ENCODE measurements at regions not wholly inside any gene's neighbourhood (a gene's known extent, or its start where the extent isn't known, plus 50 kb on each side); places are given as distances from the start of the nearest gene placed in this dataset.
"Not testable (repeated sequence)": the region's sequence is repeated elsewhere in the genome, so short reads cannot be mapped to it uniquely, and the experiment has no call there.

GRCh38 chr4:57342411-57342810 is 232.2 kb upstream of the IGFBP7 start:
- Histone ChIP-seq H3K4me1 (ENCODE audit: control insufficient read depth, insufficient read depth, low read length) (peaks cover 11% of the 10 kb centered on the region; the same call in 1 of the 2 replicates), H3K4me3 (ENCODE audit: low read depth, low read length) (no peak overlapping the region), H3K36me3 (ENCODE audit: control insufficient read depth, insufficient read depth, low read length) (no peaks in the 10 kb centered on the region), H3K9me3 (ENCODE audit: control insufficient read depth, insufficient read depth, low read depth, low read length) (no peaks in the 10 kb centered on the region), H3K27ac (ENCODE audit: low read depth, low read length) (no peak overlapping the region), H3K9ac (ENCODE audit: low read length) (no peak overlapping the region), H3K27me3 (ENCODE audit: control insufficient read depth, insufficient read depth, low read length) (no peaks in the 10 kb centered on the region)

- not testable (repeated sequence) for H3K27me3 ChIP-seq (ENCODE audit: control insufficient read depth, insufficient read depth, low read length); H3K9me3 ChIP-seq (ENCODE audit: control insufficient read depth, insufficient read depth, low read depth, low read length)
Observed at GRCh38 chr4:57338861-57339260, 228.7 kb upstream of the IGFBP7 start.

GRCh38 chr4:57333684-57334083 is 223.5 kb upstream of the IGFBP7 start:
- Histone ChIP-seq H3K9ac (ENCODE audit: low read length) (no peak overlapping the region), H3K9me3 (ENCODE audit: control insufficient read depth, insufficient read depth, low read depth, low read length) (no peaks in the 10 kb centered on the region), H3K4me3 (ENCODE audit: low read depth, low read length) (no peak overlapping the region)

More at GRCh38 chr4:57338861-57339260, 228.7 kb upstream of the IGFBP7 start:
- not testable (repeated sequence) for H3K4me3 ChIP-seq (ENCODE audit: low read depth, low read length); H3K36me3 ChIP-seq (ENCODE audit: control insufficient read depth, insufficient read depth, low read length); H3K27ac ChIP-seq (ENCODE audit: low read depth, low read length); H3K4me1 ChIP-seq (ENCODE audit: control insufficient read depth, insufficient read depth, low read length); H3K9ac ChIP-seq (ENCODE audit: low read length)

GRCh38 chr4:57331959-57332358 is 221.8 kb upstream of the IGFBP7 start:
- Histone ChIP-seq H3K27ac (ENCODE audit: low read depth, low read length) (no peak overlapping the region), H3K36me3 (ENCODE audit: control insufficient read depth, insufficient read depth, low read length) (no peaks in the 10 kb centered on the region), H3K4me3 (ENCODE audit: low read depth, low read length) (no peak overlapping the region), H3K4me1 (ENCODE audit: control insufficient read depth, insufficient read depth, low read length) (no peaks in the 10 kb centered on the region), H3K9me3 (ENCODE audit: control insufficient read depth, insufficient read depth, low read depth, low read length) (no peaks in the 10 kb centered on the region), H3K9ac (ENCODE audit: low read length) (no peak overlapping the region), H3K27me3 (ENCODE audit: control insufficient read depth, insufficient read depth, low read length) (no peaks in the 10 kb centered on the region)

More at GRCh38 chr4:57333684-57334083, 223.5 kb upstream of the IGFBP7 start:
- H3K4me1 ChIP-seq (ENCODE audit: control insufficient read depth, insufficient read depth, low read length) = no peaks in the 10 kb centered on the region
- no peak overlapping the region for H3K27ac ChIP-seq (ENCODE audit: low read depth, low read length)
- no peaks in the 10 kb centered on the region for H3K27me3 ChIP-seq (ENCODE audit: control insufficient read depth, insufficient read depth, low read length)
- no peaks in the 10 kb centered on the region for H3K36me3 ChIP-seq (ENCODE audit: control insufficient read depth, insufficient read depth, low read length)

GRCh38 chr4:57329279-57329678 is 219.1 kb upstream of the IGFBP7 start:
- H3K9ac ChIP-seq (ENCODE audit: low read length) = no peak overlapping the region
- H3K9me3 ChIP-seq (ENCODE audit: control insufficient read depth, insufficient read depth, low read depth, low read length) = no peaks in the 10 kb centered on the region
- no peaks in the 10 kb centered on the region for H3K36me3 ChIP-seq (ENCODE audit: control insufficient read depth, insufficient read depth, low read length)
- no peak overlapping the region for H3K27ac ChIP-seq (ENCODE audit: low read depth, low read length)
- no peaks in the 10 kb centered on the region for H3K27me3 ChIP-seq (ENCODE audit: control insufficient read depth, insufficient read depth, low read length)
- H3K4me3 ChIP-seq (ENCODE audit: low read depth, low read length) = no peak overlapping the region
- no peaks in the 10 kb centered on the region for H3K4me1 ChIP-seq (ENCODE audit: control insufficient read depth, insufficient read depth, low read length)

- Histone ChIP-seq H3K36me3 (ENCODE audit: control insufficient read depth, insufficient read depth, low read length) (no peaks in the 10 kb centered on the region), H3K9me3 (ENCODE audit: control insufficient read depth, insufficient read depth, low read depth, low read length) (no peaks in the 10 kb centered on the region), H3K4me3 (ENCODE audit: low read depth, low read length) (no peak overlapping the region), H3K27ac (ENCODE audit: low read depth, low read length) (no peak overlapping the region), H3K9ac (ENCODE audit: low read length) (no peak overlapping the region), H3K4me1 (ENCODE audit: control insufficient read depth, insufficient read depth, low read length) (no peaks in the 10 kb centered on the region), H3K27me3 (ENCODE audit: control insufficient read depth, insufficient read depth, low read length) (no peaks in the 10 kb centered on the region)
Observed at GRCh38 chr4:57324673-57325307, 214.6 kb upstream of the IGFBP7 start.

- H3K36me3 ChIP-seq (ENCODE audit: control insufficient read depth, insufficient read depth, low read length) = no peaks in the 10 kb centered on the region
- no peak overlapping the region for H3K27ac ChIP-seq (ENCODE audit: low read depth, low read length)
- no peak overlapping the region for H3K4me3 ChIP-seq (ENCODE audit: low read depth, low read length)
- no peaks in the 10 kb centered on the region for H3K27me3 ChIP-seq (ENCODE audit: control insufficient read depth, insufficient read depth, low read length)
- no peaks in the 10 kb centered on the region for H3K9me3 ChIP-seq (ENCODE audit: control insufficient read depth, insufficient read depth, low read depth, low read length)
- H3K9ac ChIP-seq (ENCODE audit: low read length) = no peak overlapping the region
- no peaks in the 10 kb centered on the region for H3K4me1 ChIP-seq (ENCODE audit: control insufficient read depth, insufficient read depth, low read length)
Observed at GRCh38 chr4:57320849-57321248, 210.7 kb upstream of the IGFBP7 start.

- Histone ChIP-seq H3K9me3 (ENCODE audit: control insufficient read depth, insufficient read depth, low read depth, low read length) (no peaks in the 10 kb centered on the region), H3K27me3 (ENCODE audit: control insufficient read depth, insufficient read depth, low read length) (no peaks in the 10 kb centered on the region), H3K27ac (ENCODE audit: low read depth, low read length) (no peak overlapping the region), H3K9ac (ENCODE audit: low read length) (no peak overlapping the region), H3K36me3 (ENCODE audit: control insufficient read depth, insufficient read depth, low read length) (no peaks in the 10 kb centered on the region), H3K4me3 (ENCODE audit: low read depth, low read length) (no peak overlapping the region), H3K4me1 (ENCODE audit: control insufficient read depth, insufficient read depth, low read length) (no peaks in the 10 kb centered on the region)
Observed at GRCh38 chr4:57320217-57320616, 210.0 kb upstream of the IGFBP7 start.

- H3K27me3 ChIP-seq (ENCODE audit: control insufficient read depth, insufficient read depth, low read length) = no peaks in the 10 kb centered on the region
Observed at GRCh38 chr4:57318703-57319102, 208.5 kb upstream of the IGFBP7 start.

GRCh38 chr4:57314636-57315035 is 204.5 kb upstream of the IGFBP7 start:
- Histone ChIP-seq H3K9ac (ENCODE audit: low read length) (no peak overlapping the region), H3K27ac (ENCODE audit: low read depth, low read length) (no peak overlapping the region), H3K27me3 (ENCODE audit: control insufficient read depth, insufficient read depth, low read length) (no peaks in the 10 kb centered on the region), H3K9me3 (ENCODE audit: control insufficient read depth, insufficient read depth, low read depth, low read length) (no peaks in the 10 kb centered on the region), H3K4me3 (ENCODE audit: low read depth, low read length) (no peak overlapping the region), H3K4me1 (ENCODE audit: control insufficient read depth, insufficient read depth, low read length) (peaks cover 7% of the 10 kb centered on the region), H3K36me3 (ENCODE audit: control insufficient read depth, insufficient read depth, low read length) (no peaks in the 10 kb centered on the region)

More at GRCh38 chr4:57318703-57319102, 208.5 kb upstream of the IGFBP7 start:
- Histone ChIP-seq H3K36me3 (ENCODE audit: control insufficient read depth, insufficient read depth, low read length) (no peaks in the 10 kb centered on the region), H3K4me1 (ENCODE audit: control insufficient read depth, insufficient read depth, low read length) (peaks cover 3% of the 10 kb centered on the region), H3K9ac (ENCODE audit: low read length) (no peak overlapping the region), H3K27ac (ENCODE audit: low read depth, low read length) (no peak overlapping the region), H3K9me3 (ENCODE audit: control insufficient read depth, insufficient read depth, low read depth, low read length) (no peaks in the 10 kb centered on the region), H3K4me3 (ENCODE audit: low read depth, low read length) (no peak overlapping the region)

GRCh38 chr4:57312296-57312695 is 202.1 kb upstream of the IGFBP7 start:
- H3K27me3 ChIP-seq (ENCODE audit: control insufficient read depth, insufficient read depth, low read length) = no peaks in the 10 kb centered on the region
- H3K4me3 ChIP-seq (ENCODE audit: low read depth, low read length) = no peak overlapping the region
- no peak overlapping the region for H3K9ac ChIP-seq (ENCODE audit: low read length)
- H3K36me3 ChIP-seq (ENCODE audit: control insufficient read depth, insufficient read depth, low read length) = no peaks in the 10 kb centered on the region
- no peak overlapping the region for H3K27ac ChIP-seq (ENCODE audit: low read depth, low read length)
- H3K9me3 ChIP-seq (ENCODE audit: control insufficient read depth, insufficient read depth, low read depth, low read length) = no peaks in the 10 kb centered on the region
- H3K4me1 ChIP-seq (ENCODE audit: control insufficient read depth, insufficient read depth, low read length) = peaks cover 7% of the 10 kb centered on the region
